ENCODE measurements at regions not wholly inside any gene's neighbourhood (a gene's known extent, or its start where the extent isn't known, plus 50 kb on each side); places are given as distances from the start of the nearest gene placed in this dataset.

GRCh38 chr17:63304704-63305261 is 141.3 kb downstream of the CYB561 start:
- Histone ChIP-seq H2AFZ (ENCODE audit: low read depth, low read length) (no peak overlapping the region), H3K9ac (ENCODE audit: low read length) (no peak overlapping the region), H3K4me2 (ENCODE audit: low read length) (no peak overlapping the region), H3K27me3 (ENCODE audit: insufficient read depth, low read depth, low read length) (no peaks in the 10 kb centered on the region), H3F3A (ENCODE audit: insufficient read depth, low read length, poor library complexity, severe bottlenecking) (no peaks in the 10 kb centered on the region), H3K27ac (ENCODE audit: low read length) (no peak overlapping the region), H3K79me2 (replicated peaks; ENCODE audit: insufficient read depth, low read length) (no peaks in the 10 kb centered on the region), H3K36me3 (ENCODE audit: insufficient read depth, low read length) (no peaks in the 10 kb centered on the region), H3K9me3 (ENCODE audit: low read length) (no peaks in the 10 kb centered on the region), H3K9me2 (ENCODE audit: insufficient read depth, low read length) (no peaks in the 10 kb centered on the region), H3K4me3 (ENCODE audit: low read length) (no peak overlapping the region), H4K20me1 (ENCODE audit: insufficient read depth) (no peaks in the 10 kb centered on the region)
- TF ChIP-seq TAF1 (IDR thresholded peaks at IDR 0.05; ENCODE audit: low read depth) = no peak
- TF ChIP-seq RAD21 (conservative IDR thresholded peaks at IDR 0.05) = no peak
- no peak for TF ChIP-seq EZH2 (IDR thresholded peaks at IDR 0.05; ENCODE audit: borderline replicate concordance, insufficient read depth, low read length, poor library complexity, severe bottlenecking)
- no peak for TF ChIP-seq CTCF (IDR thresholded peaks at IDR 0.05; ENCODE audit: poor library complexity, severe bottlenecking)
- no peak for TF ChIP-seq POLR2AphosphoS5 (IDR thresholded peaks at IDR 0.05)
- TF ChIP-seq EP300 (conservative IDR thresholded peaks at IDR 0.05; ENCODE audit: poor library complexity, severe bottlenecking) = no peak
- TF ChIP-seq, protein P1, sequence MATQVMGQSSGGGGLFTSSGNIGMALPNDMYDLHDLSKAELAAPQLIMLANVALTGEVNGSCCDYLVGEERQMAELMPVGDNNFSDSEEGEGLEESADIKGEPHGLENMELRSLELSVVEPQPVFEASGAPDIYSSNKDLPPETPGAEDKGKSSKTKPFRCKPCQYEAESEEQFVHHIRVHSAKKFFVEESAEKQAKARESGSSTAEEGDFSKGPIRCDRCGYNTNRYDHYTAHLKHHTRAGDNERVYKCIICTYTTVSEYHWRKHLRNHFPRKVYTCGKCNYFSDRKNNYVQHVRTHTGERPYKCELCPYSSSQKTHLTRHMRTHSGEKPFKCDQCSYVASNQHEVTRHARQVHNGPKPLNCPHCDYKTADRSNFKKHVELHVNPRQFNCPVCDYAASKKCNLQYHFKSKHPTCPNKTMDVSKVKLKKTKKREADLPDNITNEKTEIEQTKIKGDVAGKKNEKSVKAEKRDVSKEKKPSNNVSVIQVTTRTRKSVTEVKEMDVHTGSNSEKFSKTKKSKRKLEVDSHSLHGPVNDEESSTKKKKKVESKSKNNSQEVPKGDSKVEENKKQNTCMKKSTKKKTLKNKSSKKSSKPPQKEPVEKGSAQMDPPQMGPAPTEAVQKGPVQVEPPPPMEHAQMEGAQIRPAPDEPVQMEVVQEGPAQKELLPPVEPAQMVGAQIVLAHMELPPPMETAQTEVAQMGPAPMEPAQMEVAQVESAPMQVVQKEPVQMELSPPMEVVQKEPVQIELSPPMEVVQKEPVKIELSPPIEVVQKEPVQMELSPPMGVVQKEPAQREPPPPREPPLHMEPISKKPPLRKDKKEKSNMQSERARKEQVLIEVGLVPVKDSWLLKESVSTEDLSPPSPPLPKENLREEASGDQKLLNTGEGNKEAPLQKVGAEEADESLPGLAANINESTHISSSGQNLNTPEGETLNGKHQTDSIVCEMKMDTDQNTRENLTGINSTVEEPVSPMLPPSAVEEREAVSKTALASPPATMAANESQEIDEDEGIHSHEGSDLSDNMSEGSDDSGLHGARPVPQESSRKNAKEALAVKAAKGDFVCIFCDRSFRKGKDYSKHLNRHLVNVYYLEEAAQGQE (IDR thresholded peaks at IDR 0.05; ENCODE audit: borderline replicate concordance) = no peak
- no peak for TF ChIP-seq SMC3 (conservative IDR thresholded peaks at IDR 0.05; ENCODE audit: poor library complexity)
- no peak for TF ChIP-seq MXI1 (conservative IDR thresholded peaks at IDR 0.05; ENCODE audit: poor library complexity, severe bottlenecking)

GRCh38 chr17:63305857-63306256 is 140.2 kb downstream of the CYB561 start:
- Histone ChIP-seq H3K9ac (ENCODE audit: low read length) (no peak overlapping the region), H3K27ac (ENCODE audit: low read length) (no peak overlapping the region), H4K20me1 (ENCODE audit: insufficient read depth) (no peaks in the 10 kb centered on the region), H3K9me2 (ENCODE audit: insufficient read depth, low read length) (no peaks in the 10 kb centered on the region), H3F3A (ENCODE audit: insufficient read depth, low read length, poor library complexity, severe bottlenecking) (no peaks in the 10 kb centered on the region), H3K9me3 (ENCODE audit: low read length) (peaks cover 4% of the 10 kb centered on the region), H3K4me3 (ENCODE audit: low read length) (no peak overlapping the region), H3K4me2 (ENCODE audit: low read length) (no peak overlapping the region), H2AFZ (ENCODE audit: low read depth, low read length) (no peak overlapping the region), H3K36me3 (ENCODE audit: insufficient read depth, low read length) (no peaks in the 10 kb centered on the region), H3K27me3 (ENCODE audit: insufficient read depth, low read depth, low read length) (no peaks in the 10 kb centered on the region), H3K79me2 (replicated peaks; ENCODE audit: insufficient read depth, low read length) (peaks cover 5% of the 10 kb centered on the region)
- TF ChIP-seq SMC3 (conservative IDR thresholded peaks at IDR 0.05; ENCODE audit: poor library complexity) = no peak
- no peak for TF ChIP-seq TAF1 (IDR thresholded peaks at IDR 0.05; ENCODE audit: low read depth)
- TF ChIP-seq EZH2 (IDR thresholded peaks at IDR 0.05; ENCODE audit: borderline replicate concordance, insufficient read depth, low read length, poor library complexity, severe bottlenecking) = no peak
- no peak for TF ChIP-seq RAD21 (conservative IDR thresholded peaks at IDR 0.05)
